HG03039 (cell line): ENCODE measurements at regions not wholly inside any gene's neighbourhood (a gene's known extent, or its start where the extent isn't known, plus 50 kb on each side); places are given as distances from the start of the nearest gene placed in this dataset.
"Not testable (repeated sequence)": the region's sequence is repeated elsewhere in the genome, so short reads cannot be mapped to it uniquely, and the experiment has no call there.

ENCODE experiments used
- ATAC-seq: cut with Tn5 transposase; IDR thresholded peaks from one replicate; pipeline ENCODE4 v1.9.1; 2021; ENCODE audit warnings: mild to moderate bottlenecking, moderate library complexity; ENCODE audit not compliant: unreplicated experiment

DNA sequence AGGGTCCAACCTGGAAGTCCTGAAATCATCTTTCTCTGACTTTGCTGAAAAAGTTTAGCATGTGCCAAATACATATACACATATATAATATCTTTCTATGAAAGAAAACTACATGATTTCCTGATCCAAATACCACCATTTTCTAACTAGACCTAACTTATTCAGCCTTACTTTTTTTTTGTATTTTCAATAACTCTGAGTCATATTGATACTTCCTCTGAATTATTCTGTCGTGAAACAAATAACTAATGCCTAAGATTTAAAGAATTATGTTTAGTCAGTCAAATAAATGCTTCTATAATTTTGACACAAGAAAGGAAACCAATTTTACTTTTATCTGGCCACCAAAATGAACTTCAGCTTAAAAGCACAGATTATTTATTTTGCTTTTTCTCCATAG is 760.2 kb upstream of the GBE1 start:
- no peak for ATAC-seq

DNA sequence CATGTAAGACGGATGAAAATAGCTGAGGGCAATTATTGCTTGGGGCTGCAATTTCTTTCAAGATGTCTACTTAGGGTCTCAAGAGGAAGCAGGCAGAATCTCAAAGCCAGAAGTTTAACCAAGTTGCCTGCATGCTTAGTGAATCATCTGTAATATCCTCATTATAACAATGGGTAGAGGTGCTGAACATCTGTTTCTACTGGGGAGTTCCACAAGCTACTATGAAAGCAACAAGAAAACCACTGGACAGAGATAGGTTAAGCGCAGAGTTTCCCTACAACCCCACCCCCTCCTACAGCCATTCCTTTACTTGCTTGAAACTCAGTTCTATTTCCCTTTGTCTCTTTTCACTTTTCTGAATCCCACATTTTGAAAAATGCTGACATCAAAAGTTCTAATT is 759.4 kb upstream of the GBE1 start:
- no peak for ATAC-seq

DNA sequence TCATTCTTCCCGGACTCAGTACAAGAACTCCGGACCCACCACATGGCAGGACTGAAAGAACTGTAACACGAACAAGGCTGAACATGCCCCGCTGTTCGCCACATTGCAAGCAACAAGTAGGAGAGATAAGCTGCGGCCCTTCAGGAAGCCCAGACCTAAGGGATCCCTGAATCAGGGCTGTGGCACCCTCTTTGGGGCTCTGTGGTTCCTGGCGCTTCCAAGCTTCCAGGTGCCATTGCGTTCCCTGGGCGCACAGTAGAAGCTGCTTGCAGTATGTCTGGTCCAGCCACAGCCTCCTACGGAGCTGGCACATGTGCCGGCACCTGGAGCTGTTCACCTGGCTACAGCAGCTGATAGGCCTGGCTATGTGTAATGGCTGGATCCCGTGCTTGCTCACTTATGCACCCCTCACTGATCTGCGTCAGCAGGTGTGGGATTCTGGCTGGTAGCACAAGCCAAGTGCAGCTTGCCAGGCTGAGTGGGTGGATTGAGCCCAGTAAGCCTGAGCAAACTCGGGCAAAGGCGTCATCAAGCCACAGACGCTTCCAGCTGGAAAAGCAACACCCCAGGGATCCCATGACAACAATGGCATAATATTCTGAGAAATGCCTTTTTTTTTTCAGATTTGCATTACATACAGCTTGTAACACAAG is 748.6 kb upstream of the GBE1 start:
- no peak for ATAC-seq

DNA sequence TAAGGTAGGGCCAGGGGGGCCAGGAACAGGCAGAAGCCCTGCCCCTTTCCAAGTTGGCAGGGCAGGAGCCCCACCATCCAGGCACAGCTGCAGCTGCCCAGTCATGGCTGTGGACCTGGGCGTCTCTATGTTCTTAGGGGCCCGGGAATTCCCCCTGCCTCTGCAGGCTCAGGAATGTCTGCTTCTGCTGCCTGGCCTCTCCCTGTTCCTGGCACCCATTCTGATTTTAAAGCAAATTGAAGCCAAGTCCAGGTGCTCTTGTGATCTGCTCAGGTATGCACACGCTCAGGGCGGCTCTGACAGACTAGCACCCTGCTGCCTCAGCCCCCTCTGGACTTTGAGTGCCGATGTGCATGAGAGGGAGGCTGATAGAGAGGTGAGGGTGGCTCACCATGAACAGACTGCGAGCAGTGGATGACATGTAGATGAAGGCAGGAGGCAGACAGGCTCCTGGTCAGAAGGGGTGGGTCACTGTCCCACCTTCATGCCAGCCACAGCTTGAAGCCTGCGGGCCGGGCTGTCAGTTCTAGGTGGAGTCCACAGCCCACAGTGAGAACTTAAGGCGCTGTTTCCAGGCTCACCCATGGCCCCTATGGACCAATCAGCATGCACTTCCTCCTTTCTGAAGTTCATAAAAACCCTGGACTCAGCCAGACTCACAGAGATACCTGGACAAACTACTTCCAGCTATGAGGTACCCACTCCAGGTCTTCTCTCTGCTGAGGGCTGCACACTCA is 747.8 kb upstream of the GBE1 start:
- no peak for ATAC-seq

DNA sequence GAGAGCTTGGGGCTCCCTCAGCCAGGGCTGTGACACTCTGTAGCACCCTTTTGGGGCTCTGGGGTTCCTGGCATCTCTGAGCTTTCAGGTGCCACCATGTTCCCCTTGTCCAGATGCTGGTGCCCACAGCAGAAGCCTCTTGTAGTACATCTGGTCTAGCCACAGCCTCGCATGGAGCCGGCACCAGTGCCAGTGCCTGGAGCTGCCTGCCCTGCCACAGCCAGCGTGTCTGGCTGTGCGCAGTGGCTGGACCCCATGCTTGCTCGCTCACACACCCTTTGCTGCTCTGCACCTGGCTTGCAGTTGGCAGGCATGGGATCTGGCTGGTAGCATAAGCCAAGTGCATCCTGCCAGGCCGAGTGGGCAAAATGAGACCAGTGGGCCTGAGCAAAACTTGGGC is 744.8 kb upstream of the GBE1 start:
- no peak for ATAC-seq

DNA sequence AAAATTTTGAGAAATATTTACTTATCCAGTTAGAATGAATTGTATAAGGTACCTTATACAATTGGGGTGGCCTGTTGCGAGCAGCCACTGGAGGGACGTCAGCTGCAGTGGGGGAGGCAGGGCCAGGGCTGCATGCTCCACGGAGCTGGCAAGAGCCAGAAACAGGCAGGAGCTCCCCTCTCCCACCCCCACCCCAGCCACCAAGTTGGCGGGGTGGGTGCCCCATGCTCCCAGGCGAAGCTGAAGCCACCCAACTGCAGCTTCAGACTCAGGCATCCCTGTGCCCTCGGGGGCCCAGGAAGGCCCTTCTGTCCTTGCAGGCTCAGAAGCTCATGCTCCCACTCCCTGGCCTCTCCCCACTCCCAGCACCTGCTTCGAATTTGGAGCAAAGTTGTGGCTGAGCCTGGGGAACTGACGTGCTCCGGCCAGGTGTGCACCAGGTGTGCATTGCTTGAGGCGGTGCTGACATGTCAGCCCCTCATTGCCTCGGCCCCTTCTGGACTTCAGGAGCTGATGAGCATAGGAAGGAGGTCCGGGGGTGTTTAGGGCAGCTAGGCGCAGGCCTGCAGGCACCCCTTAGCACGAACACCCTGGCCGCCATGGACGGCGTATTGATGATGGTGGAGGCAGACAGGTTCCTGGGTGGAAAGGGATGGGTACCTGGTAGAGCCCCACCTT is 743.8 kb upstream of the GBE1 start:
- ATAC-seq = no peak

DNA sequence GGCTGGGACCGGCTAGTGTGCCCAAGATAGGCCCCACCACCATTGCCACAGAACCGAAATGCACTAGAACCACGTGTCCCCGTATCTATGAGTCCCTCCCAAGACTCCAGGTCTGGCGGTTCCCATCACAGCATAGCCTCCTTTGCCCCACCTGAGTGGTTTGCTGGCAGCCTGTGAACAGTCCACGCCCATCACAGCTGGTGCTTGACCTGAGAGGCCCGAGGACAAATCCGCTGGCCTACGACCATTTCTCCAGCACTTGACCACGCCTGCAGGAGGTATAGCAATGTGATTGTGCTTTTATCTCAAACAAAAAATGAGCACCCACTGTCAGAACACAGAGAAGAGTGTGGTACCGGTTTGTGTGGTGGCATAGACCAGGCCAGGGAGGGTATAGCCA is 736.7 kb upstream of the GBE1 start:
- ATAC-seq = no peak

DNA sequence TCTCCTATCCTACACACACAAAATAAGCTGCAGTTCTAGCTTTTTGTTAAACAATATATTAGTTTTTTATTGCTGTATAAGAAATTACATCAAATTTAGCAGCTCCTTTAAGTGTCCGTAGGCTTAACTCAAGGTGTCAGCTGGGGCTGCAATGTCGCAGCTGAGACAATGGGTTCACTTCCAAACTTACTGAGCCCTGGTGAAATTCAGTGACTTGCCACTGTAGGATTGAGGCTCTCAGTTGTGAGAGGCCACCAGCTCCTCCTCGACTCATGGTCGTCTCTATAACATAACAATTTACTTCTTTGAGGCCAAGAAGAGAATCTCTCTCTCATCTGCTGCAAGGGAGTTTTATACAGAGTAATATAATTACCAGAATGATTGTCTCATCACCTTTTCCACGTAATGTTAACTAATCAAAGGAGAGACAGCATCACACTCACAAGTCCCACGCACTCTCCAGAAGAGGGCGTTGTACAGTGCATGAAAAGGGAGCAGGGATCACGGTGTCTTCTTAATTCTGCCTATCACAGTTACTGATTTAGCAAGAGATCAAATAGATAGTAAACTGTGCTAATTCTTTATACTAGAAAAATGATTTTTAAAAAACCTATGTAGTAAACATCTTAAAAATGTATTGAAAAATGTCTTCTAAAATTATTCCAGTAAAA is 735.6 kb upstream of the GBE1 start:
- ATAC-seq = no peak

DNA sequence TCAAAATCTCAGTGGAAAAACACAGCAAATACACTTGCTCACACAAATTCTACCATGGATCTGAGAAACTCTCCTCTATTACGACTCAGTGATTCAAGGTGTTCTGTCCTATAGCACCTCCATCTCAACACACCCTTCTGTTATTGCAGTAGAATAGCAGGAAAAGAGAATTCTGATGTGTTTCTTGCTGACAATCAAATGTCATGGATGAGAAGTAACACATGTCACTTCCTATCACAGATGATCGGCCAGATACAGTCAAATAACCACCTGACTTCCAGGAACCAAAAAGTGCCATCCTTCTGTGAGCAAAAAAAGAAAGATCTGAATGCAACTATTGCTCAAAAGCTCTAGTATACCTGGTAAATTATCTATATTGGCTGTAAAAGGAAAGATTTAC is 734.2 kb upstream of the GBE1 start:
- ATAC-seq = no peak

DNA sequence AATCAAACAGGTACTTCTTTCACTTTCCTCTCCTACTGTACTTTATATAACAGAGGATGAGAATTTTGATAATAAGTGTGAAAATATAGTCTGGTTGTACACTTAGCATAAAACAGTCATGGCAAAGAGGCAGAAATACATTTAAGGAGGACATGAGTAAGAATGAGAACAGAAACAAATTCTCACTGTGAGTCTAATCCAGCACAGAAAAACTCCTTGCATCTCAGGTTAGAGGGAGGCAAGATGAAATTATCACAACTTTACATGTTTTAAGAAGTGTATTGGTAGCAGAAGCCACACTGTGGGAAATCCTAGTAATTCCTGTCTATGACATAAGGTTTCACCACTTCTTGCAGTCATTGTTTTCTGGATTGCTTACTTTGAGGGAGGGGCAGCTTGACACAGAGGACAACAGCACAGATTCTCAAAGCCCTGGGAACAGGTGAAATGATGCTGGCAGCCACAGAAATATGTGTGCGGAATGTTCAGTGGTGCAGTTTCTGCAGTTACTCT is 733.6 kb upstream of the GBE1 start:
- no peak for ATAC-seq

DNA sequence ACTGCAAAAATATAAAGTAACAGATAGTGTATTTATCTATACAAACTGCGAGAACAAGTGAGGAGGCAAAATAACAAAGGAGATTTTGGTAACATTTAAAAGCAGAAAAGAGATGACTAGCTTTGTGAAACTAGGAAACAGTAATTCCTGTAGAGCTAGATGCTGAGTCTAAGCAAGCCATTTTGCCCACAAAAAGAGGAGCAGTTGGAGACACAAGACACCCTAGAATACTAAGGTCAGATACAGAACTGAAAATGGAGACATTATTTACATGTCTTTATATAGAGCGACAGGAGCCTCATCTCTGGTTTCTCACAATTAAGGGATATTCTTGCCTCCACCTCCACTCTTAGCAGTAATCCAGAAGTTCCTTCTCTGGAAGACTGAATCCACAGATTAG is 732.4 kb upstream of the GBE1 start:
- no peak for ATAC-seq

DNA sequence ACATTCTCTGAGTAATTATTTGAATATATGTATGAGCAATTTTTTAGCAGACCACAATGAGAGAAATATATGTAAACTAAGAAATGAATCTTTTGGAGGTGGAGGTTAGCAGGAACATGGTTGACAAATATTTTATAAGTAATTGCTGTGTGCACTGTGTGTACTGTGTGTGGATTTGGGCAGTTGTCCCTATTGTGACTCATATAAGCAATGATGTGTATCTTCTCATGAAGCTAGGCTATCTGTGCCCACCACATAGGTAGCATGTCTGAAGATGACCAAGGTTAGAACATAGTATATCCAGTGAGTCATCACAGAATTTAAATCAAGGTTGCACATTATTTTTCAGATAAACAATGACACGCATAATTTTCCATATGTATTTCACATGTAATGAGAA is 713.9 kb upstream of the GBE1 start:
- ATAC-seq = no peak

DNA sequence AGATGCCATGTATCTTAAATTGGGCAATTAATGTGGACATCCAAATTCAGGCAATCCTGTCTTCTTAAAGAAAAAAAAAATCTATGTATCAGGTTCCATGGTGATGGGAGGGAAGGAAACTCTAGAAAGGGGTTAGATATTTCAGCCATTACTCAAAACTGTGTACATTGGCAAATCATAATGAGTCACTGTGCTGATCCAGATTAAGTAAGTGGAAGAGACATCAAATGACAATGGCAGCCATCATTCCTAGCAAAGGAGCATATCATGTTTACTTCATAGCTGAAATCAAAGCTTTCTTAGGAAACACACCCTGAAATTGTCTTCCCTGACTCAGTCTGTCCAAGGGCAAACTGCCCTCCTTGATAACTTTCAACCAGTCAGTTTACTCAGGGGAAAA is 713.3 kb upstream of the GBE1 start:
- ATAC-seq = no peak

DNA sequence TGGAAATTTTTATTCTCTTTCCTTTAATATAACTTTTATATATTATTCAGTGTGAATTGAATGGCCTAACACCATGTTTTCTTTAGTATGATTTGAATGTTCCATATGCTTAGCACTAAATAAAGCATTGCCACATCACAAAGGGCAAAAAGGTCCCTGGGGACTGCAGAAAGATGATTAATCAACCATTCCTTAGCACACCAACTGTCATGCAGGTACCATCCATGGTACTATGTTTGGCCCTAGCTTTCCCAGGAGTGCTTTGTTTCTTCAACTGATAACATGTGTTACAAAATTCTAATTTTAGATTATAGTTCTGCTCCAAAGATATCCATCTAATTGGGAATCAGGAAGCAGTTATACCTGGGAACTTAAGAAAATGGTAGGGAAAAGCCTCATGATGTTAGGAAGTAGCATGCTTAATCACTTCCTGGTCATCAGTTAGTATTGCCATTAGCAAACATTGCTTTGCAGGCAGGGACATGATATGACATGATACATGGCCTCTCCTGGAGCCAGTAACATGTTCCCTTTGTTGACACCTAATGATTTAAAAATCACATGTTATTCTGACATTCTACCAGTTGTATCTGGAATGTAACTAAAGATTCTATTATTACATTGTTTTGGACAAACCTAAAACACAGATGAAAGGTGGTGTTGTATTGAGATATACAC is 712.6 kb upstream of the GBE1 start:
- ATAC-seq = no peak

DNA sequence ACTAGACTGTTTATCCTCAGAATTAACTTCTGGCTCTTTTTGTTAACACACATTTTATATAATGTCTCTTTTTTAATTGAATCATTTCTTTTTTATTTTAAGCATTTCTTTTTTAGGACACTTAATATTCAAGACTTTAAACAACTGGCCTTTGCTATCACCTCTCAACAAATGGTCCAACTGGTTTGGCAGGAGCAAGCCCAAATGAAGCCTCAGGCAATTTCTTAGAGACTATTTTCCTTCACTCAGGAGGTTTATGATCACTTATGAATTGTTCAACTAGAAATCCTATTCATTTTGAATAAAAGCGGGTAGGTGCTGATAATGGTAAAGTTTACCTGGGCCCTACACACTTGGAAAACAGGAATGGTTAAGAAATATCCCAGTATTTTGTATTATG is 705.6 kb upstream of the GBE1 start:
- no peak for ATAC-seq

DNA sequence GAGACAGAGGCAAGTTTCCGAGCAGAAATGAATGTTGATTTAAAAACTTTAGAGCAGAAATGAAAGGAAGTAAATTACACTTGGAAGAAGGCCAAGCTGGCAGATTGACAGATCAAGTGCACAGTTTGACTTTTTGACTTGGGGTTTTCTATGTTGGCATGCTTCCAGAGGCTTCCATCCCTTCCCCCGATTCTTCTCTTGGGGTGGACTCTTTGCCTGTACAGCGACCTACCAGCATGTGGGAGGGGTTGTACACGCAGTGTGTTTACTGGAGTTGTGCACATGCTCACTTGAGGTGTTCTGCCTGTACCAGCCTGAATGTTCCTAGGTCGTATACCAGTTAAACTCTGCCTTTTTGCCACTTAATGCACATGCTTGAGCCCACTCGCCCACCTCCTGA is 701.5 kb upstream of the GBE1 start:
- no peak for ATAC-seq

DNA sequence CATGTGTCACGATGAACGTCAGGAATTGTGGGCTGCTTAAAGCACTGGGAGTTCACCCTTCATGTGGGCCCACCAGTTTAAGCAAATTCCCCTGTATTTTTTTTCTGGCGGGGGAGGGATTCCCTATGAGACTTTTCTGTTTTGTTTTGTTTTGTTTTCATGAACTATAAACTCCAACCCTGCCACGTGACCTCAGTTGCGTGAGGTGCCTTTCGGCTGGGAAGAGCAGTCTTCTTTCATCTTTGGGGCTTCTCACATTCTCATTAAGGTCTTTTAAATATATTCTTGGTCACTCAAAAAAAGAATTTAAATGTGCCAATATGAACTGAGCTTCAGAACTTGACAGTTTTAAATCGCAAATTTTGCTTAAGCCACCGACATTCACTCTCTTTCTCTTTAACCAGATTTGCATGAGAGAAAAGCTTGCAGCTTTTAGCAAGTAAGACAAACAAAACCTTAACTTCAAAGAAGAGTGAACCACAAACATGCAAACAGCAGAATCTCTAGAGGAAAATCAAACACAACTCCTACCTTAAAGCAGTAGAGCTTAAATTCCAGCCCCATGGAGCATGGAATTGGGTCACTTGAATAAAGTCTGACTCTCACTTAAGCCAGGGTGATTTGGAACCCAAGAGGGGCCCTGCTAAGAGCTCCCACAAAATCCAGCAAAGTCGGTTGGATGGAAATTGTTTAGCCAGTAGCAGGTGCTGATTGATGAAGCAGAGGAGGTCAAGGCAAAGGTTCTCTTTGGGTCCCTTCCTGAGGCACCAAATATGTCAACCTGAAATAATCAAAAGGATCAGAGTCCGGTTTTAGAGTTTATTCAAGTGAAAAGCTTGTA is 699.8 kb upstream of the GBE1 start:
- ATAC-seq = no peak

DNA sequence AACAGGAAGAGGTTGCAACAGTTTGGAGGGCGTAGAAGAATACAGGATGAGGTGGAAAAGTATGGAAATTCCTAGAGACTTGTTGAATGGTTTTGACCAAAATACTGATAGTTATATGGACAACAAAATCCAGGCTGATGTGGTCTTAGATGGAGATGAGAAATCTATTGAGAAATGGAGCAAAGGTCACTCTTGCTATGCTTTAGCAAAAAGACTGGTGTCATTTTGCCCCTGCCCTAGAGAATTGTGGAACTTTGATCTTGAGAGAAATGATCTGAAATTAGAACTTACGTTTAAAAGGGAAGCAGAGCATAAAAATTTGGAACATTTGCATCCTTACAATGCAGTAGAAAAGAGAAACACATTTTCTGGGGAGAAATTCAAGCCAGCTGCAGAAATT is 686.9 kb upstream of the GBE1 start:
- no peak for ATAC-seq

DNA sequence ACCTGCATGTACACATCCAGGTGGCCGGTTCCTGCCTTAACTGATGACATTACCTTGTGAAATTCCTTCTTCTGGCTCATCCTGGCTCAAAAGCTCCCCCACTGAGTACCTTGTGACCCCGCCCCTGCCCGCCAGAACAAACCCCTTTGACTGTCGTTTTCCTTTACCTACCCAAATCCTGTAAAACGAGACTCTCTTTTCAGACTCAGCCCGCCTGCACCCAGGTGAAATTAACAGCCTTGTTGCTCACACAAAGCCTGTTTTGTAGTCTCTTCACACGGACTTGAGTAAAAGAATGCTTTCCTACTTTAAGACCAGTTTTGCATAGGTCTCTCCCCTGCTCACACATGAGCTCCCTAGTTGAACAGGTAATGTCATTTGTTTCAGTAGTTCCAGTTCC is 667.4 kb upstream of the GBE1 start:
- not testable (repeated sequence) for ATAC-seq

DNA sequence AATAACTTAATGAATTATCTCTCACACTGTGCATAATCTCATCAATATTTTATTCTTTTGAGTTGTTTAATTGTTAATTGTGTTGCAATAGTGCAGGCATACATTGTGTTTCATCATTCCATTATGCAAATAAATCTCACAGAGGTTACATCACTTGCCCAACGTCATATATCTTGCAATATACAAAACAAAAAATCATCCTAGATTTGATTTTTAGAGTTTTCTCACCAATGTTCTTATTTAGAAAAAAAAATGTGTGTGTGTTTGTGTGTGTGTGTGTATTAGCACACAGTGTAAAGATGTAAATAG is 662.5 kb upstream of the GBE1 start:
- ATAC-seq = no peak
